COR-L47 (cell line): ENCODE measurements at regions not wholly inside any gene's neighbourhood (a gene's known extent, or its start where the extent isn't known, plus 50 kb on each side); places are given as distances from the start of the nearest gene placed in this dataset.

ENCODE experiments used
- DNase-seq: peaks from one replicate; lab custom pipeline; 2025; lab: John Stamatoyannopoulos, UW

- no peak for DNase-seq
Measured at GRCh38 chr2:239457586-239458445, 57.0 kb upstream of the HDAC4 start.

- DNase-seq = no peak
Measured at GRCh38 chr2:239456940-239457339, 56.1 kb upstream of the HDAC4 start.

- no peak for DNase-seq
Measured at GRCh38 chr2:239455436-239456203, 54.8 kb upstream of the HDAC4 start.

GRCh38 chr2:239454507-239454906 is 53.7 kb upstream of the HDAC4 start:
- DNase-seq = no peak
